ENCODE measurements at regions not wholly inside any gene's neighbourhood (a gene's known extent, or its start where the extent isn't known, plus 50 kb on each side); places are given as distances from the start of the nearest gene placed in this dataset.

DNA sequence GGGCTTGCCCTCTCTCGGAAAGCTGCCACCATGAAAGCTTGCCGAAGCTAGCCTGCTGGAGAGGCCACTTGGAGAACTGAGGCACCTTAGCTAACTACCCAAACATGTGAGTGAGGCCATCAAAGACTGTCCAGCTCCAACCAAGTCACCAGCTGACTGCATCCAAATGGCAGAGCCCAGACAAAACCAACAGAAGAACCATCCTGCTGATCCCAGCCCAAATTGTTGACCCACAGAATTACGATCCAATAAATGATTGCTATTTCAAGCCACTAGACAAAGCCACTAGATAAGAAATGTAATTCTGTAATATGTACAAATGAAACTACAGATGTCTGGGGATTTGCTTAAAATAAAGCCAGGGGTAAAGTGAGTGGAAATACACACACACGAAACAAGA lies 109.8 kb upstream of the TRPM1 start:
- DNase-seq (ENCODE audit: low spot score in 2 of 2), result peak in 1 of 2 donors; percentile 47
- Histone ChIP-seq H3K36me3 (no peaks in the 10 kb centered on the region), H3K4me3 (no peak overlapping the region), H3K9me3 (peaks cover 0 to 6% of the 10 kb centered on the region in 2 donors), H3K4me1 (peaks cover 10 to 11% of the 10 kb centered on the region in 2 donors), H3K27me3 (no peaks in the 10 kb centered on the region), H3K27ac (no peak overlapping the region)
- TF ChIP-seq, protein P1, sequence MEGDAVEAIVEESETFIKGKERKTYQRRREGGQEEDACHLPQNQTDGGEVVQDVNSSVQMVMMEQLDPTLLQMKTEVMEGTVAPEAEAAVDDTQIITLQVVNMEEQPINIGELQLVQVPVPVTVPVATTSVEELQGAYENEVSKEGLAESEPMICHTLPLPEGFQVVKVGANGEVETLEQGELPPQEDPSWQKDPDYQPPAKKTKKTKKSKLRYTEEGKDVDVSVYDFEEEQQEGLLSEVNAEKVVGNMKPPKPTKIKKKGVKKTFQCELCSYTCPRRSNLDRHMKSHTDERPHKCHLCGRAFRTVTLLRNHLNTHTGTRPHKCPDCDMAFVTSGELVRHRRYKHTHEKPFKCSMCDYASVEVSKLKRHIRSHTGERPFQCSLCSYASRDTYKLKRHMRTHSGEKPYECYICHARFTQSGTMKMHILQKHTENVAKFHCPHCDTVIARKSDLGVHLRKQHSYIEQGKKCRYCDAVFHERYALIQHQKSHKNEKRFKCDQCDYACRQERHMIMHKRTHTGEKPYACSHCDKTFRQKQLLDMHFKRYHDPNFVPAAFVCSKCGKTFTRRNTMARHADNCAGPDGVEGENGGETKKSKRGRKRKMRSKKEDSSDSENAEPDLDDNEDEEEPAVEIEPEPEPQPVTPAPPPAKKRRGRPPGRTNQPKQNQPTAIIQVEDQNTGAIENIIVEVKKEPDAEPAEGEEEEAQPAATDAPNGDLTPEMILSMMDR (IDR thresholded peaks at IDR 0.05), result no peak
- intact Hi-C loops (cut with DNase I), result no loop called here

DNA sequence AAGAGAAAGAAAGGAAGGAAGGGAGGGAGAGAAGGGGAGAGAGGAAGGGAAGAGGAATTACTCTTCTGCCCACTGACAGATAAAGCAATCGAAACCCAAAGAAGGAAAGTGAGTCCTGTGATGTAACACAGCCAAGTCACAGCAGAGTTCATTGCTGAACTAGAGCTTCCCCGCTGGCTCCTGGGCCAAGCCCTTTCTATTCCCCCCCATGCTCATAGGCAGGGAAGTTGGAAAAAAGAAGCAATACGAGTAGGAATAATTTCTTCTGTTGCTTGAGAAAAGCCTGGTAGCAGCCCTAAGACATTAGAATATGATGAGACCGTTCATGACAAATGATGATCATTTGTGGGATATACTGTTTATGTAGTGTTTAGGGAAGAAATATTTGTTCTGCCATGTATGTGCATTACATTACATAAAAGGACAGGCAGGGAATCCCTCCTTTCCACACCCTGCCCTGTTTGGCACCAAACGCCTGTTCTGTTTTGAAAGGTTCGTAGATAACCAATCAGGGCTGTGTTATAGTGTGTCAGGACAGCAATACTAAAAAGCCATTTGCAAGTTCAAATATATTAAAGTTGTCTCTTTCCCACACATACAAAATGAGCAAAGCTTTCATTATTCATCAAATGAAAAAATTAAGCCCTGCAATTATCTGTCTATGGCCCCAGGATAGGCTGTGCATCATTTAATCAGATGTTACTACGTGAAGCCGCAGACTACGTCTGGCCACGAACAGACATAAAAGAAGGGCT lies 111.0 kb upstream of the TRPM1 start:
- H3K4me3 ChIP-seq, result no peak overlapping the region
- H3K27ac ChIP-seq, result no peak overlapping the region
- H3K36me3 ChIP-seq, result no peaks in the 10 kb centered on the region
- H3K4me1 ChIP-seq, result peaks cover 10 to 14% of the 10 kb centered on the region in 2 donors
- H3K27me3 ChIP-seq, result no peaks in the 10 kb centered on the region
- intact Hi-C loops (cut with DNase I), result no loop called here
- peak in 1 of 2 donors; percentile 47 for DNase-seq (ENCODE audit: low spot score in 2 of 2)
- H3K9me3 ChIP-seq, result peaks cover 0 to 6% of the 10 kb centered on the region in 2 donors
- TF ChIP-seq, protein P1 (IDR thresholded peaks at IDR 0.05), result no peak

DNA sequence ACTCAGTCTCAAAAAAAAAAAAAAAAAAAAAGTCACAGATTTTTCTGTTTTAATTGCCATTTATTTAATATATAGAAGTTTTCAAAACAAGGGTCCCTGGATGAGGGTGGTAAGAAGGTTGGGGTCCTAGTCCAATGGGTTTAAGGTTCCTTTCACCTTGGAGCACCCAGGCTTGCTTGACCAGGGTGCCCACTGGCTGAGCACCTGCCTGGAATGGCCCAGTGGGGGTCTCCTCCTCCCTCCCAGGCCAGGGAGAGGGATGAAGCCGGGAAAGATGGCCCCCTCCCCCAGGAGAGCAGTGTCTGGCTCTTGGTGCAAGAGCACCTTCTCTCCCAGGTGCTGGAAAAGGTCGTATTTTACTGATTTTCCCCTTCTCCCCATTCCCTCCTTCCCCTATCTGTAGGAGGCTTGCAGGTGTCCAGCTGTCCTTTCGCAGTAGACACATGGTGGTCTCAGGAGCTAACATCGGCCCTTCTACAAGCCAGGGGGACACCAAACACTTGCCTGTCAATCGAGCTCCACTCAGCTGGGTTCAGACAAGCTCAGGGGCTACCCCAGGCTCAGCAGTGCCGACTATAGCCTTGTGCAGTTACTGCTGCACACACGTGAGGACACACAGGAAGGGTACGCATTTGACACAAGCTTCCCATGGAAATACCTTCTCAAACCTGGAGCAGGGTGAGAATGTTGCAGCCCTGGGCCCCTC lies 112.3 kb upstream of the KLF13 start:
- peak in 1 of 2 donors; percentile 48 for DNase-seq (ENCODE audit: low spot score in 2 of 2)
- H3K4me3 ChIP-seq, result no peak overlapping the region
- peaks cover 10 to 14% of the 10 kb centered on the region in 2 donors for H3K4me1 ChIP-seq
- H3K9me3 ChIP-seq, result peaks cover 0 to 6% of the 10 kb centered on the region in 2 donors
- H3K27me3 ChIP-seq, result no peaks in the 10 kb centered on the region
- intact Hi-C loops (cut with DNase I), result loop anchor here (2.0 kb wide), 2 partner anchors 178 to 276 kb away; no protein-coding TSS in a partner anchor
- H3K36me3 ChIP-seq, result no peaks in the 10 kb centered on the region
- peak overlapping the region; percentile 87 to 91 for H3K27ac ChIP-seq
- TF ChIP-seq, protein P1 (IDR thresholded peaks at IDR 0.05), result no peak

DNA sequence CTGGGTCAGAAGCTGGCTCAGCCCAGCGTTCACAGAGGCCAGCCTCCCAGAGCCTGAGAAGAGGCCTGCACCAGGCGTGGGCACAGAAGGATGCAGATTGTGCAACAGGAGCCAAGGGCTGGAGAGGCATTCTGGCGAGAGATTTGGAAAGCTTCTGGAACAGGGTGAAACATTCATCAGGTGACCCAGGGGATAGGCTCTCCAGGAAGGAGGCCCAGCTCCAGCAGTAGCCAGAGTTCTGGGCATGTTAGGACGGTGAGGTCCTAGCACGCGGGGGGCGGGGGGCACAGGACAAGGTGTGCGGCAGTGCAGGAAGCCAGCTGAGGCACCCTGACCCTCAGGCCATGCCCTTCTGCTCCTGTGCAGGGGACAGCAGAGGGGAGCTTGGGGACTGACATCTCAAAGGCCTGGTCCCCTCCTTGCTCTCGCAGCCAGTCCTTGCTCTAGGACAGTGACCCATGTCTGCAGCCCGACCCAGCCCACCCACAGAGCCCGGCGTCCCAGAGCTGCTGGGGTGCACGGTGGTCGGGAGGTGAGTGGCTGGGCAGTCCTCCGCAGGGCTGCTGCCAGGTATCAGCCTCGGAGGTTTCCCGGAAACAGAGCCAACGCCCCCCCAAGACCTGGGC lies 111.7 kb upstream of the KLF13 start:
- intact Hi-C loops (cut with DNase I), result loop anchor here (1.0 to 5.0 kb wide), 4 partner anchors 111 to 276 kb away; partner anchors contain the start of genes KLF13 and MTMR10
- Histone ChIP-seq H3K4me3 (peak overlapping the region; percentile 63 to 76), H3K27me3 (no peaks in the 10 kb centered on the region), H3K9me3 (peaks cover 0 to 6% of the 10 kb centered on the region in 2 donors), H3K27ac (peak overlapping the region; percentile 87 to 91), H3K36me3 (no peaks in the 10 kb centered on the region), H3K4me1 (peaks cover 10 to 14% of the 10 kb centered on the region in 2 donors)
- TF ChIP-seq, protein P1 (IDR thresholded peaks at IDR 0.05), result no peak
- DNase-seq (ENCODE audit: low spot score in 2 of 2), result peak; percentile 29 to 83

DNA sequence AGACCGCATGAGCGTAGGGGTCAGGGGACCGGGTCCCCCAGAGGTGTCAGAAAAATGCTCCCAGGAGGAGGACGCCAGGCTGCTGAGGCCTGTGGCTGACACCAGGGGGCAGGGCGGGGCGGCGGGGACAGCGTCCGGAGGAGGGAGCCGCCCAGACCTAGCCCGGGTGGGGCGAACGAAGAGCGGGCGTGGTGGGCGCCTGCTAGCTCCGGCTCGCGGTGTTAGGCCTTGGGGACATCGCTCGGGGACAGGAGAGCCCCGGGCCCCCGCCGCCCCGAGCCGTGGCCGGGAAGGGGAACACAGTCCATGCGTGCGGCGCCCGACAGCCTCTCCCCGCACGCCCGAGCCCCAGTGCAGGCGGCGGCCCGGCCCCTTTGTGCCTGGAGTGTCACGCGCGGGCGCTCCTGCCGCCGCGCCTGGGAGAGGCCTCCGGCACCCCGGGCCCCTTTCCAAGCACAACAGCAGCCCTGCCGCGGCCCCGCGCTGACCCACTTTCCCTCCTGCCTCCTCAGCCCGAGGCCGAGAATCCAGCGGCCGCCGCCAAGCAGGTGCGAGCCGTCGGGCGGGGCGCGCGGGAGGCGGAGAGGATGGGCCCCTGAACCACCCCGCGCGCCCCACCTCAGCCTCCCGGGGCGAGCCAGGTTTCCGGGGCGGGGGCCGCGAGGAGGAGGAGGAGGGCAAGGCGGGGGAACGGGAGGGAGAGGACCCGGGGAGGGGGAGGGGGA lies 111.0 kb upstream of the KLF13 start:
- peak; percentile 25 to 86 for DNase-seq (ENCODE audit: low spot score in 2 of 2)
- Histone ChIP-seq H3K9me3 (peaks cover 0 to 6% of the 10 kb centered on the region in 2 donors), H3K36me3 (no peaks in the 10 kb centered on the region), H3K4me3 (peak overlapping the region; percentile 63 to 76), H3K4me1 (peaks cover 10 to 14% of the 10 kb centered on the region in 2 donors), H3K27me3 (no peaks in the 10 kb centered on the region), H3K27ac (peak overlapping the region; percentile 87 to 91)
- TF ChIP-seq, protein P1 (IDR thresholded peaks at IDR 0.05), result peak; percentile 83 to 90 (median 88)
- intact Hi-C loops (cut with DNase I), result loop anchor here (1.0 to 5.0 kb wide), 4 partner anchors 111 to 275 kb away; partner anchors contain the start of genes KLF13 and MTMR10

Data from ascending aorta (tissue), 2 donors.